Progenitor cell of endocrine pancreas (in vitro differentiated cells): ENCODE measurements at regions not wholly inside any gene's neighbourhood (a gene's known extent, or its start where the extent isn't known, plus 50 kb on each side); places are given as distances from the start of the nearest gene placed in this dataset.

ENCODE experiments used
- DNase-seq: peaks from one replicate; pipeline ENCODE4 v3.0.0; 2021; ENCODE audit warnings: low spot score; ENCODE audit not compliant: unreplicated experiment
- H3K27ac Mint-ChIP-seq: 2 replicates; pipeline ENCODE4 v1.8.0; 2021; ENCODE audit warnings: mild to moderate bottlenecking, moderate library complexity, mixed read lengths
- H3K27me3 Mint-ChIP-seq: 2 replicates; pipeline ENCODE4 v1.8.0; 2021; ENCODE audit warnings: mixed read lengths
- H3K36me3 Mint-ChIP-seq: 2 replicates; pipeline ENCODE4 v1.8.0; 2022; ENCODE audit warnings: mixed read lengths; ENCODE audit not compliant: insufficient read depth
- H3K4me1 Mint-ChIP-seq: 2 replicates; pipeline ENCODE4 v1.8.0; 2021; ENCODE audit warnings: low read depth, mixed read lengths
- H3K4me3 Mint-ChIP-seq: 2 replicates; pipeline ENCODE4 v1.8.0; 2021; ENCODE audit warnings: low read depth, mild to moderate bottlenecking, moderate library complexity, mixed read lengths
- H3K9me3 Mint-ChIP-seq: 2 replicates; pipeline ENCODE4 v1.8.0; 2021; ENCODE audit warnings: low read depth, mixed read lengths
- TF ChIP-seq, protein P1 (sequence below): fragments of 200-600 bp; sonication (generic); IDR thresholded peaks from one replicate; pipeline ENCODE4 v1.5.0; 2021; ENCODE audit warnings: antibody characterized with exemption, mild to moderate bottlenecking; ENCODE audit not compliant: unreplicated experiment

DNA sequence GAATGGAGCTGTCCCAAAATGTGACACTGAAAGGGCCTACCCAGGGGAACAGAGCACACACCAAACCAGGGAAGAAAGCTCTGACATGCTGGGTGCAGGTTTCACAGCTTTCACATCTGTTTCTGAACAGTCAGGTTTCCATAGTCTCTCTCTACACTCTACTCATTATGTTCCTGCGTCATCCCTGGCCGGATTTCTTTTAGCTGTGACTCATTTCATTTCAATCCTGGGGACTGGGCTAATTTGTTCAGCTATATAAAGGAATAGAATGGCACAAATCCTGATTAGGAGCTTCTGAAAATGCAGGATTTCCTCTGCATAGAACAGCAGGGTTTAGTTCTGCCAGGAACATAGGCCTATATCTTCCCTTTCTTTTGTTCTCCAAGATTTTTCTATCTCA is 649.8 kb downstream of the RPS29 start:
- Mint-ChIP-seq H3K27ac (no peak overlapping the region), H3K36me3 (no peaks in the 10 kb centered on the region), H3K4me1 (no peaks in the 10 kb centered on the region), H3K9me3 (peaks cover 2% of the 10 kb centered on the region), H3K4me3 (no peak overlapping the region), H3K27me3 (no peaks in the 10 kb centered on the region)
- DNase-seq = no peak
- TF ChIP-seq, protein P1, sequence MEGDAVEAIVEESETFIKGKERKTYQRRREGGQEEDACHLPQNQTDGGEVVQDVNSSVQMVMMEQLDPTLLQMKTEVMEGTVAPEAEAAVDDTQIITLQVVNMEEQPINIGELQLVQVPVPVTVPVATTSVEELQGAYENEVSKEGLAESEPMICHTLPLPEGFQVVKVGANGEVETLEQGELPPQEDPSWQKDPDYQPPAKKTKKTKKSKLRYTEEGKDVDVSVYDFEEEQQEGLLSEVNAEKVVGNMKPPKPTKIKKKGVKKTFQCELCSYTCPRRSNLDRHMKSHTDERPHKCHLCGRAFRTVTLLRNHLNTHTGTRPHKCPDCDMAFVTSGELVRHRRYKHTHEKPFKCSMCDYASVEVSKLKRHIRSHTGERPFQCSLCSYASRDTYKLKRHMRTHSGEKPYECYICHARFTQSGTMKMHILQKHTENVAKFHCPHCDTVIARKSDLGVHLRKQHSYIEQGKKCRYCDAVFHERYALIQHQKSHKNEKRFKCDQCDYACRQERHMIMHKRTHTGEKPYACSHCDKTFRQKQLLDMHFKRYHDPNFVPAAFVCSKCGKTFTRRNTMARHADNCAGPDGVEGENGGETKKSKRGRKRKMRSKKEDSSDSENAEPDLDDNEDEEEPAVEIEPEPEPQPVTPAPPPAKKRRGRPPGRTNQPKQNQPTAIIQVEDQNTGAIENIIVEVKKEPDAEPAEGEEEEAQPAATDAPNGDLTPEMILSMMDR = no peak

DNA sequence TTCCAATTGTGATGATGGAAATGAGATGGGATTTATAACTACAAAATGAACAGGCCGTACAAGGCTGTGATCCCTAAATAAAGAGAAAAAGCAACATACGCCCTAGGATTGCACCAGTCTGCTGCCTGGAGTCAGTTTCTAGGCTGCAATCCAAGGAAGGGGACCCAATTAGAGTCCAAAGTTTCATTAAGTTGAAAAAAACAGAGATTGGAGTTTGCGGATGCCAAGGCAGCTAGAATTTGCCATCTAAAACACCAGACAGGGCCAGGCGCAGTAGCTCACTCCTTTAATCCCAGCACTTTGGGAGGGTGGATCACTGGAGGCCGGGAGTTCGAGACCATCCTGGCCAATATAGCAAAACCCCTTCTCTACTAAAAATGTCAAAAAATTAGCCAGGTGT is 661.0 kb downstream of the RPS29 start:
- Mint-ChIP-seq H3K9me3 (no peaks in the 10 kb centered on the region), H3K4me1 (no peaks in the 10 kb centered on the region), H3K36me3 (no peaks in the 10 kb centered on the region), H3K27ac (no peak overlapping the region), H3K4me3 (no peak overlapping the region), H3K27me3 (no peaks in the 10 kb centered on the region)
- TF ChIP-seq, protein P1 = no peak
- DNase-seq = no peak

DNA sequence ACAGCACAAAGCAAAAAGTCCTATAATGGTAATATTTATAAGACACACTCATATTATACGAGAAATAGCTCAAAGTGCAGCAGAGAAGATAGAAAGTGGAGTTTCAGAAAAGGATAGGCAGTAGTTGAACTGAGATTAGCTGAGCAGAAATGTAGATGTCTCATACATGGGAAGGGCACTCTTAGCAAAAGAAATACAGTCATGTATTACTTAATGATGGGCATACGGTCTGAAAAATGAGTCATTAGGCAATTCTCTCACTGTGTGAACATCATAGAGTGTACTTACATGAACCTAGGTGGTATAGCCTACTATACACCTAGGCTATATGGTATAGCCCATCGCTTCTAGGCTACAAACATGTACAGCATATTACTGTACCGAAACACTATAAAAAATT is 671.3 kb downstream of the RPS29 start:
- no peaks in the 10 kb centered on the region for H3K27me3 Mint-ChIP-seq
- H3K4me1 Mint-ChIP-seq = peaks cover 8% of the 10 kb centered on the region
- TF ChIP-seq, protein P1 = no peak
- no peak overlapping the region for H3K4me3 Mint-ChIP-seq
- peaks cover 16% of the 10 kb centered on the region for H3K9me3 Mint-ChIP-seq
- no peaks in the 10 kb centered on the region for H3K36me3 Mint-ChIP-seq
- no peak for DNase-seq
- H3K27ac Mint-ChIP-seq = no peak overlapping the region

DNA sequence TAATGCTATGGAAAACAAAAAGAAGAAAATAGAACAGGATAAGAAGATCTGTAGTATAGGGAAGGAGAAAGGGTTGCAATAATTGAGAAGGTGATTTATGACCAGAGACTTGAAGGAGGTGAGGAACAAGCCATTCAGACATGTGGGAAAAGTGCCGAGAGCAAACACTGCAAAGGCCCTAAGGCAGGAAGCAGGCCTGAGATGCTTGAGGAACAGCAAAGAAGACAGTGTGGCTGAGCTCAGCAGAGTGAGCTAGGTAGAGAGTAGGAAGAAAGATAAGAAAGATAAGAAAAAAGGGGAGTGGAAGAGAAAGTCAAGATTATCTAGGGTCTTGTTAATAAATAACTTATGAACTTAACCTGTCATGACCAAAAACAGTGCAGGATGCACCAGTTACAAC is 671.8 kb downstream of the RPS29 start:
- H3K27me3 Mint-ChIP-seq = no peaks in the 10 kb centered on the region
- peaks cover 16% of the 10 kb centered on the region for H3K9me3 Mint-ChIP-seq
- no peak overlapping the region for H3K27ac Mint-ChIP-seq
- H3K4me3 Mint-ChIP-seq = no peak overlapping the region
- no peaks in the 10 kb centered on the region for H3K36me3 Mint-ChIP-seq
- peaks cover 10% of the 10 kb centered on the region for H3K4me1 Mint-ChIP-seq
- TF ChIP-seq, protein P1 = no peak
- no peak for DNase-seq

DNA sequence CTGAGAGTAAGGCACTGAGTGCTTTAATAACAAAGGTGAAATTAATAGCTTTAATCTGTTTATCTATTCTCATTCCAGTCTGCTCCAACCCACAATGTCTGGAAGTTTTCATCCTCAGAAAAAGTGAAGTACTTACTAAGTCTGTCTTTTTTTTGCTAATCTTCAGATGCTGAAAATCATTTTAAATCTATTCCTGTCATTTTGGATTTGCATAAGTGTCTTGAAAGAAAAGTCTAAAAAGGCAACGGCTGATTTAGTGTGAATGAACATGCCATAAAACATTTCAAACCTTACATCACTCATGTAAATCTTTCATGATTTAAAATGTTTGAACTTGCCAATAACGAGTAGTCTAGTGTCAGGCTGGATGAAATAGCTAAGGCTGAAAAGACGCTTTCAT is 685.6 kb downstream of the RPS29 start:
- no peak overlapping the region for H3K4me3 Mint-ChIP-seq
- TF ChIP-seq, protein P1 = no peak
- H3K27me3 Mint-ChIP-seq = no peaks in the 10 kb centered on the region
- no peaks in the 10 kb centered on the region for H3K36me3 Mint-ChIP-seq
- DNase-seq = no peak
- H3K9me3 Mint-ChIP-seq = no peaks in the 10 kb centered on the region
- no peak overlapping the region for H3K27ac Mint-ChIP-seq
- H3K4me1 Mint-ChIP-seq = peaks cover 3% of the 10 kb centered on the region
